ENCODE measurements at regions not wholly inside any gene's neighbourhood (a gene's known extent, or its start where the extent isn't known, plus 50 kb on each side); places are given as distances from the start of the nearest gene placed in this dataset.

- DNase-seq (ENCODE audit: low spot score) (no peak), ATAC-seq (no peak)
- no peaks in the 10 kb centered on the region for H3K27me3 ChIP-seq (ENCODE audit: insufficient read depth)
- H3K27ac ChIP-seq (ENCODE audit: low read depth): no peak overlapping the region
- no peak overlapping the region for H2AFZ ChIP-seq
- H3K27ac Mint-ChIP-seq: no peak overlapping the region
- H4K20me1 ChIP-seq (replicated peaks; ENCODE audit: insufficient read depth): no peaks in the 10 kb centered on the region
- no peaks in the 10 kb centered on the region for H3K27me3 Mint-ChIP-seq (ENCODE audit: insufficient read depth, low read depth, poor library complexity)
- no peaks in the 10 kb centered on the region for H3K36me3 ChIP-seq (ENCODE audit: insufficient read depth)
- no peaks in the 10 kb centered on the region for H3K9me3 Mint-ChIP-seq
- H3K36me3 Mint-ChIP-seq (ENCODE audit: low read depth): no peaks in the 10 kb centered on the region
- H3K79me2 ChIP-seq (replicated peaks; ENCODE audit: insufficient read depth): no peaks in the 10 kb centered on the region
- H3K4me2 ChIP-seq: no peak overlapping the region
- no peaks in the 10 kb centered on the region for H3K9me2 ChIP-seq (ENCODE audit: insufficient read depth)
- H3F3A ChIP-seq (replicated peaks; ENCODE audit: low read depth): no peaks in the 10 kb centered on the region
- no peaks in the 10 kb centered on the region for H3K4me1 Mint-ChIP-seq
- H3K4me3 ChIP-seq: no peak overlapping the region
- TF ChIP-seq CREB1 (CRISPR knock-in tag; IDR thresholded peaks at IDR 0.05; ENCODE audit: low read depth): no peak
- no peak for TF ChIP-seq EZH2phosphoT487 (IDR thresholded peaks at IDR 0.05; ENCODE audit: unreplicated experiment)
- no peak for TF ChIP-seq ETS1 (IDR thresholded peaks at IDR 0.05)
- TF ChIP-seq ZNF462 (CRISPR knock-in tag; IDR thresholded peaks at IDR 0.05): no peak
- TF ChIP-seq JUNB (IDR thresholded peaks at IDR 0.05; ENCODE audit: unreplicated experiment): no peak
- no peak for TF ChIP-seq STAT1 (IDR thresholded peaks at IDR 0.05; ENCODE audit: unreplicated experiment)
- TF ChIP-seq POLR2AphosphoS5 (IDR thresholded peaks at IDR 0.05; ENCODE audit: low read depth): no peak
- TF ChIP-seq CTCF (conservative IDR thresholded peaks at IDR 0.05; ENCODE audit: low read depth in 2 of 2): no peak
- TF ChIP-seq REST (IDR thresholded peaks at IDR 0.05; ENCODE audit: unreplicated experiment): no peak
- H3K4me1 ChIP-seq (ENCODE audit: insufficient read depth): no peaks in the 10 kb centered on the region
- no peak overlapping the region for H3K4me3 Mint-ChIP-seq
Observed at GRCh38 chr2:208643145-208643544, 236.6 kb downstream of the PTH2R start.
